DND-41 (cell line): ENCODE measurements at regions not wholly inside any gene's neighbourhood (a gene's known extent, or its start where the extent isn't known, plus 50 kb on each side); places are given as distances from the start of the nearest gene placed in this dataset.

Source experiments
- ATAC-seq: fragments of 200-7000 bp; cut with Tn5 transposase; 3 replicates; pipeline ENCODE4 v1.9.1; 2021; ENCODE audit warnings: low read depth; ENCODE audit not compliant: insufficient read depth
- DNase-seq: peaks from one replicate; pipeline ENCODE4 v3.0.0-alpha.2; 2020
- H2AFZ ChIP-seq: 2 replicates; pipeline ENCODE4 v1.6.0; 2012; ENCODE audit warnings: low read depth, low read length
- H3K27ac ChIP-seq: 2 replicates; pipeline ENCODE4 v1.5.1; 2012; ENCODE audit warnings: low read length, inconsistent platforms
- H3K27me3 ChIP-seq: fragments of 200-600 bp; sonication (generic); 2 replicates; pipeline ENCODE4 v1.6.0; 2012; ENCODE audit warnings: low read length, mild to moderate bottlenecking, inconsistent platforms; ENCODE audit not compliant: insufficient read depth, poor library complexity
- H3K36me3 ChIP-seq: 2 replicates; pipeline ENCODE4 v1.5.1; 2012; ENCODE audit warnings: low read length, inconsistent platforms; ENCODE audit not compliant: insufficient read depth
- H3K4me1 ChIP-seq: 2 replicates; pipeline ENCODE4 v1.5.1; 2012; ENCODE audit warnings: mild to moderate bottlenecking, low read length; ENCODE audit not compliant: insufficient read depth
- H3K4me2 ChIP-seq: 2 replicates; pipeline ENCODE4 v1.6.0; 2012; ENCODE audit warnings: mild to moderate bottlenecking, moderate library complexity, low read length, inconsistent platforms; ENCODE audit not compliant: insufficient read depth
- H3K4me3 ChIP-seq, 2 experiments: fragments of 200-600 bp in 1 of 2; shearing (Covaris generic) in 1 of 2; 2 replicates each; pipeline ENCODE4 v1.5.1; 2012 to 2016; ENCODE audit warnings: inconsistent platforms in 2 of 2, low read length in 2 of 2, mild to moderate bottlenecking in 2 of 2, low read depth in 1 of 2, moderate library complexity in 1 of 2
- H3K79me2 ChIP-seq: 2 replicates; pipeline ENCODE4 v1.6.0; 2012; ENCODE audit warnings: low read length, inconsistent platforms; ENCODE audit not compliant: insufficient read depth
- H3K9ac ChIP-seq: 2 replicates; pipeline ENCODE4 v1.6.0; 2012; ENCODE audit warnings: low read depth, mild to moderate bottlenecking, inconsistent platforms, low read length, moderate library complexity
- H3K9me3 ChIP-seq: 2 replicates; pipeline ENCODE4 v1.5.1; 2012; ENCODE audit warnings: low read length, moderate library complexity, mild to moderate bottlenecking, inconsistent platforms; ENCODE audit not compliant: insufficient read depth, severe bottlenecking
- H4K20me1 ChIP-seq: 2 replicates; pipeline ENCODE4 v1.6.0; 2012; ENCODE audit warnings: low read length; ENCODE audit not compliant: insufficient read depth
- CTCF ChIP-seq: IDR thresholded peaks from 2 replicates; pipeline ENCODE4 v1.5.1; 2012; ENCODE audit warnings: borderline replicate concordance, low read length, moderate library complexity, mild to moderate bottlenecking; ENCODE audit not compliant: poor library complexity, severe bottlenecking; ENCODE audit errors: extremely low read depth
- EZH2 ChIP-seq: IDR thresholded peaks from 3 replicates; pipeline ENCODE4 v1.6.1; 2012; ENCODE audit warnings: borderline replicate concordance, low read depth, mild to moderate bottlenecking, moderate library complexity, low read length, inconsistent platforms; ENCODE audit not compliant: severe bottlenecking

- H3K9me3 ChIP-seq, result no peaks in the 10 kb centered on the region
- H3K4me3 ChIP-seq, result no peak overlapping the region
- H3K4me2 ChIP-seq, result no peak overlapping the region
- H3K27me3 ChIP-seq, result no peaks in the 10 kb centered on the region
- ATAC-seq (no peak), DNase-seq (no peak)
- H2AFZ ChIP-seq, result no peak overlapping the region
- no peaks in the 10 kb centered on the region for H4K20me1 ChIP-seq
- H3K79me2 ChIP-seq, result no peaks in the 10 kb centered on the region
- no peaks in the 10 kb centered on the region for H3K4me1 ChIP-seq
- TF ChIP-seq EZH2, result no peak
- TF ChIP-seq CTCF, result no peak
- no peak overlapping the region for H3K27ac ChIP-seq
- no peak overlapping the region for H3K9ac ChIP-seq
- no peaks in the 10 kb centered on the region for H3K36me3 ChIP-seq
These were observed 110.9 kb upstream of the CCDC150 start for GRCh38 chr2:196528486-196529223.

DNA sequence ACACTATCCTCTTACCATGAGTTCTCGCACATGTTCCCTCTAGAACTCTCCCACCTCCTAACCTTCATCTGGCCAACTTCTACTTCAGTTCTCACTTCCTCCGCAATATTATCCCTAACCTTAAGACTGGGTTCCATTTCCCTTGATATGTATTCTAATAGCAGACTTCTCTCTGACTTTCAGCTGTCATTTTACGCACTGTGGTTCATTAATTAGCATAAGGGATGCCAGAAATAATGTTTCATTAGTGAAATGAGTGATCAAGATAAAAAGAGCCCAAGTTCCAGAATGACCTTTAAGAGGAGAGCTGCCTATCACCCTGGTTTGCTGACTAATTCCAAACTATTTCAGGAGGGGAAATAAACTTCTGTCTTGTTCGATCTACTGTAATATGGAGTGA, 108.6 kb upstream of the CCDC150 start:
- TF ChIP-seq CTCF (no peak), EZH2 (no peak)
- Histone ChIP-seq H3K4me1 (no peaks in the 10 kb centered on the region), H3K27ac (no peak overlapping the region), H3K27me3 (no peaks in the 10 kb centered on the region), H3K9me3 (no peaks in the 10 kb centered on the region), H3K4me3 (no peak overlapping the region), H3K36me3 (no peaks in the 10 kb centered on the region), H3K79me2 (no peaks in the 10 kb centered on the region), H3K9ac (no peak overlapping the region), H2AFZ (no peak overlapping the region), H4K20me1 (no peaks in the 10 kb centered on the region), H3K4me2 (no peak overlapping the region)
- DNase-seq, result no peak
- ATAC-seq, result no peak

- ATAC-seq, result no peak
- no peak overlapping the region for H3K27ac ChIP-seq
- H3K27me3 ChIP-seq, result no peaks in the 10 kb centered on the region
- H3K9ac ChIP-seq, result no peak overlapping the region
- no peak overlapping the region for H3K4me2 ChIP-seq
- no peaks in the 10 kb centered on the region for H3K79me2 ChIP-seq
- H4K20me1 ChIP-seq, result no peaks in the 10 kb centered on the region
- no peaks in the 10 kb centered on the region for H3K36me3 ChIP-seq
- no peaks in the 10 kb centered on the region for H3K9me3 ChIP-seq
- H3K4me3 ChIP-seq, result no peak overlapping the region
- DNase-seq, result no peak
- H2AFZ ChIP-seq, result no peak overlapping the region
- H3K4me1 ChIP-seq, result no peaks in the 10 kb centered on the region
- TF ChIP-seq EZH2 (no peak), CTCF (no peak)
These were observed 105.6 kb upstream of the CCDC150 start for GRCh38 chr2:196533772-196534397.
